OCI-LY1 (cell line): ENCODE measurements at regions not wholly inside any gene's neighbourhood (a gene's known extent, or its start where the extent isn't known, plus 50 kb on each side); places are given as distances from the start of the nearest gene placed in this dataset.

ENCODE experiments used
- CTCF ChIP-seq: fragments of 200-600 bp; sonication (generic), shearing (Covaris generic); IDR thresholded peaks from 2 replicates; pipeline ENCODE4 v1.5.1; 2017; ENCODE audit warnings: mild to moderate bottlenecking, antibody characterized with exemption, low read length, moderate library complexity, mixed read lengths
- EZH2 ChIP-seq: fragments of 200-600 bp; sonication (generic), shearing (Covaris generic); IDR thresholded peaks from 2 replicates; pipeline ENCODE4 v1.8.0; 2017; ENCODE audit warnings: borderline replicate concordance, mixed run types, mild to moderate bottlenecking, antibody characterized with exemption, low read length, moderate library complexity, mixed read lengths

DNA sequence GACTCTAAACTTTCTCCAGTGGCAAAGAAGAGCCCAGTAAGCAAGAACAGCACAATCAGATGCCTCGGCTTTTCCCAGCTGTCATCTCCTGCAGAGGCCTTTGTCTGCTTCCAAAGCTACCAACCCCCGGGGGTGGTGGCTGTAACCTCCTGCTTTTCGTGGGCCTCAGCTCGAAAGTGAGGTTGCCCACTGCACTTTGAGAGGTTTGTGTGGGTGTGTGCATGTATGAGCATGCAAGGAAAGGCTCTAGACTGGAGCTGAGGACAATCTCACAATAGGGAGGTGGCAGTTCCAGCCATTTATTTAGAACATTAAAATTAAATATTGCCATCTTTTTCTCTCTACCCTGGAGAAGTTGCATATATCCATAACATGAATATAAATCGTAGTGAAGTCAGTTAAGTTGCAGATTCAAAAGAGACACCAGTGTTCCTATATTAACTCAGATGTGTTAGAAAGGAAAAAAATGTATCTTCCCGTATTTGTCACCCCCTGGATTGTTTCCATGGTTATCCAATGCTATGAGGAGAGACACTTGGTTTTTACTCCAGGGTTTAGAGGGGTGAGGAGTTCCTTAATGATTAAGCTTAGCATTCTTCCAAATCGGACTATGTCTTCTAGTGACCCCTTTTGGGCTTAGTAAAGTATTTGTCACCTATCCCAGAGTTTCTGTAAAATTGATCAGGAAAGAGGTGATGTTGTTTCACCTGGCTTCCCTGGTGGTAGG lies 781.1 kb downstream of the INHBA start:
- TF ChIP-seq CTCF (no peak), EZH2 (no peak)
